SK-N-SH treated with all-trans-retinoic acid at 6 μM for 48 hours (cell line): ENCODE measurements at regions not wholly inside any gene's neighbourhood (a gene's known extent, or its start where the extent isn't known, plus 50 kb on each side); places are given as distances from the start of the nearest gene placed in this dataset.

Experiments used
- ATAC-seq: fragments of 200-7000 bp; cut with Tn5 transposase; 3 replicates; pipeline ENCODE4 v1.9.1; 2020; ENCODE audit warnings: mild to moderate bottlenecking, moderate library complexity
- ARNTL ChIP-seq: fragments of 450-650 bp; formaldehyde crosslinking; IDR thresholded peaks from 2 replicates; pipeline ENCODE4 v1.5.0; 2020; ENCODE audit warnings: low read depth, mild to moderate bottlenecking, moderate library complexity, borderline replicate concordance
- BACH2 ChIP-seq: fragments of 250-450 bp; sonication (Bioruptor Pico); IDR thresholded peaks from 2 replicates; pipeline ENCODE4 v1.9.0; 2021; ENCODE audit warnings: mild to moderate bottlenecking, borderline replicate concordance
- CSDC2 ChIP-seq: fragments of 250-450 bp; sonication (Bioruptor Pico); IDR thresholded peaks from 2 replicates; pipeline ENCODE4 v1.5.0; 2020; ENCODE audit warnings: mild to moderate bottlenecking, moderate library complexity
- ESRRG ChIP-seq: fragments of 250-450 bp; sonication (Bioruptor Pico); IDR thresholded peaks from 2 replicates; pipeline ENCODE4 v1.6.1; 2021; ENCODE audit warnings: mild to moderate bottlenecking
- GLIS3 ChIP-seq: fragments of 250-450 bp; sonication (Bioruptor Pico); IDR thresholded peaks from 2 replicates; pipeline ENCODE4 v1.5.0; 2020; ENCODE audit warnings: mild to moderate bottlenecking, moderate library complexity
- ISL1 ChIP-seq: fragments of 250-450 bp; sonication (Bioruptor Pico); IDR thresholded peaks from 2 replicates; pipeline ENCODE4 v2.1.2; 2022; ENCODE audit warnings: mild to moderate bottlenecking, moderate library complexity
- OSR1 ChIP-seq: fragments of 250-450 bp; sonication (Bioruptor Pico); IDR thresholded peaks from 2 replicates; pipeline ENCODE4 v1.8.0; 2022; ENCODE audit warnings: moderate library complexity, mild to moderate bottlenecking, inconsistent platforms
- PPARA ChIP-seq: fragments of 250-450 bp; sonication (Bioruptor Pico); IDR thresholded peaks from 2 replicates; pipeline ENCODE4 v1.5.0; 2020; ENCODE audit warnings: mild to moderate bottlenecking, borderline replicate concordance
- SNAI2 ChIP-seq: fragments of 250-450 bp; sonication (Bioruptor Pico); IDR thresholded peaks from 2 replicates; pipeline ENCODE4 v1.5.0; 2020; ENCODE audit warnings: mild to moderate bottlenecking, moderate library complexity
- TCF4 ChIP-seq: fragments of 250-450 bp; sonication (Bioruptor Pico); IDR thresholded peaks from 2 replicates; pipeline ENCODE4 v1.8.0; 2021; ENCODE audit warnings: mild to moderate bottlenecking, moderate library complexity, borderline replicate concordance
- TOX ChIP-seq: fragments of 250-450 bp; sonication (Bioruptor Pico); IDR thresholded peaks from 2 replicates; pipeline ENCODE4 v1.8.0; 2021; ENCODE audit warnings: mild to moderate bottlenecking, moderate library complexity, borderline replicate concordance
- ZC3H10 ChIP-seq: fragments of 250-450 bp; sonication (Bioruptor Pico); IDR thresholded peaks from 2 replicates; pipeline ENCODE4 v1.5.1; 2021; ENCODE audit warnings: mild to moderate bottlenecking, moderate library complexity
- ZFP3 ChIP-seq: fragments of 250-450 bp; sonication (Bioruptor Pico); IDR thresholded peaks from 2 replicates; pipeline ENCODE4 v1.5.0; 2020; ENCODE audit warnings: mild to moderate bottlenecking, moderate library complexity
- ZFP30 ChIP-seq: fragments of 450-650 bp; formaldehyde crosslinking; IDR thresholded peaks from 2 replicates; pipeline ENCODE4 v1.5.0; 2022; ENCODE audit warnings: mild to moderate bottlenecking, moderate library complexity
- ZNF565 ChIP-seq: fragments of 450-650 bp; formaldehyde crosslinking; conservative IDR thresholded peaks from 2 replicates; pipeline ENCODE4 v1.5.0; 2020; ENCODE audit warnings: low read depth, mild to moderate bottlenecking, moderate library complexity
- ZNF70 ChIP-seq: fragments of 450-650 bp; formaldehyde crosslinking; IDR thresholded peaks from 2 replicates; pipeline ENCODE4 v1.5.0; 2020; ENCODE audit warnings: mild to moderate bottlenecking, moderate library complexity
- ZNF8 ChIP-seq: fragments of 450-650 bp; formaldehyde crosslinking; IDR thresholded peaks from 2 replicates; pipeline ENCODE4 v1.5.0; 2020; ENCODE audit warnings: mild to moderate bottlenecking, moderate library complexity
- TF ChIP-seq, protein P1 (sequence below): fragments of 250-450 bp; sonication (Bioruptor Pico); IDR thresholded peaks from 2 replicates; pipeline ENCODE4 v1.5.1; 2021; ENCODE audit warnings: mild to moderate bottlenecking, moderate library complexity
- TF ChIP-seq, protein P2 (sequence below): fragments of 250-450 bp; sonication (Bioruptor Pico); IDR thresholded peaks from 2 replicates; pipeline ENCODE4 v1.5.0; 2020; ENCODE audit warnings: mild to moderate bottlenecking, moderate library complexity
- TF ChIP-seq, protein P3 (sequence below): fragments of 250-450 bp; sonication (Bioruptor Pico); IDR thresholded peaks from 2 replicates; pipeline ENCODE4 v1.8.0; 2020; ENCODE audit warnings: mild to moderate bottlenecking, moderate library complexity, borderline replicate concordance
- TF ChIP-seq, protein P4 (sequence below): fragments of 250-450 bp; sonication (Bioruptor Pico); IDR thresholded peaks from 2 replicates; pipeline ENCODE4 v1.5.1; 2020; ENCODE audit warnings: low read depth, mild to moderate bottlenecking, moderate library complexity
- TF ChIP-seq, protein P5 (sequence below): fragments of 250-450 bp; sonication (Bioruptor Pico); IDR thresholded peaks from 2 replicates; pipeline ENCODE4 v1.8.0; 2021; ENCODE audit warnings: low read depth, mild to moderate bottlenecking, moderate library complexity, borderline replicate concordance

DNA sequence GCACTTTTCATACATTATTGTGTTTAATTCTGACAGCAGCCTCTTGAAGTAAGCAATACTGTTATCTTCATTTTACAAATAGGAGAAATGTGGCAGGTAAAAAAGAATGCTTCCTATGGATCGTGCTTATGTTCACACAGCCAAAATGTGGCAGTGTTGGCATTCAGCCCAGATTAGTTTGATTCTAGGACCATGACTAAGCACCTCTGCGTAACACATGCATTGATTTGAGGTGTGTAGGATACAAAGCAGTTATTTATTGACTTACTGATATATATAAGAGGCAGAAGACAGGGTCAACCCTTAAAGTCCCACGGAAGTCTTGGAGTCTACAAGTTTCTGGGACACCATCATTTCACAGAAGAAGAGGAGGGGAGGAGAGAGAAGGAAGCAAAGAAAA is 1144.4 kb upstream of the GOT2 start:
- no peak for TF ChIP-seq TOX
- no peak for TF ChIP-seq ZNF565 (CRISPR knock-in tag)
- TF ChIP-seq CSDC2, result no peak
- TF ChIP-seq ZFP3, result no peak
- TF ChIP-seq SNAI2 (CRISPR knock-in tag), result no peak
- TF ChIP-seq GLIS3 (CRISPR knock-in tag), result no peak
- no peak for TF ChIP-seq PPARA
- TF ChIP-seq, protein P1, sequence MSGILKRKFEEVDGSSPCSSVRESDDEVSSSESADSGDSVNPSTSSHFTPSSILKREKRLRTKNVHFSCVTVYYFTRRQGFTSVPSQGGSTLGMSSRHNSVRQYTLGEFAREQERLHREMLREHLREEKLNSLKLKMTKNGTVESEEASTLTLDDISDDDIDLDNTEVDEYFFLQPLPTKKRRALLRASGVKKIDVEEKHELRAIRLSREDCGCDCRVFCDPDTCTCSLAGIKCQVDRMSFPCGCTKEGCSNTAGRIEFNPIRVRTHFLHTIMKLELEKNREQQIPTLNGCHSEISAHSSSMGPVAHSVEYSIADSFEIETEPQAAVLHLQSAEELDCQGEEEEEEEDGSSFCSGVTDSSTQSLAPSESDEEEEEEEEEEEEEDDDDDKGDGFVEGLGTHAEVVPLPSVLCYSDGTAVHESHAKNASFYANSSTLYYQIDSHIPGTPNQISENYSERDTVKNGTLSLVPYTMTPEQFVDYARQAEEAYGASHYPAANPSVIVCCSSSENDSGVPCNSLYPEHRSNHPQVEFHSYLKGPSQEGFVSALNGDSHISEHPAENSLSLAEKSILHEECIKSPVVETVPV (CRISPR knock-in tag), result no peak
- no peak for TF ChIP-seq TCF4
- TF ChIP-seq ZNF70 (CRISPR knock-in tag), result no peak
- TF ChIP-seq, protein P2, sequence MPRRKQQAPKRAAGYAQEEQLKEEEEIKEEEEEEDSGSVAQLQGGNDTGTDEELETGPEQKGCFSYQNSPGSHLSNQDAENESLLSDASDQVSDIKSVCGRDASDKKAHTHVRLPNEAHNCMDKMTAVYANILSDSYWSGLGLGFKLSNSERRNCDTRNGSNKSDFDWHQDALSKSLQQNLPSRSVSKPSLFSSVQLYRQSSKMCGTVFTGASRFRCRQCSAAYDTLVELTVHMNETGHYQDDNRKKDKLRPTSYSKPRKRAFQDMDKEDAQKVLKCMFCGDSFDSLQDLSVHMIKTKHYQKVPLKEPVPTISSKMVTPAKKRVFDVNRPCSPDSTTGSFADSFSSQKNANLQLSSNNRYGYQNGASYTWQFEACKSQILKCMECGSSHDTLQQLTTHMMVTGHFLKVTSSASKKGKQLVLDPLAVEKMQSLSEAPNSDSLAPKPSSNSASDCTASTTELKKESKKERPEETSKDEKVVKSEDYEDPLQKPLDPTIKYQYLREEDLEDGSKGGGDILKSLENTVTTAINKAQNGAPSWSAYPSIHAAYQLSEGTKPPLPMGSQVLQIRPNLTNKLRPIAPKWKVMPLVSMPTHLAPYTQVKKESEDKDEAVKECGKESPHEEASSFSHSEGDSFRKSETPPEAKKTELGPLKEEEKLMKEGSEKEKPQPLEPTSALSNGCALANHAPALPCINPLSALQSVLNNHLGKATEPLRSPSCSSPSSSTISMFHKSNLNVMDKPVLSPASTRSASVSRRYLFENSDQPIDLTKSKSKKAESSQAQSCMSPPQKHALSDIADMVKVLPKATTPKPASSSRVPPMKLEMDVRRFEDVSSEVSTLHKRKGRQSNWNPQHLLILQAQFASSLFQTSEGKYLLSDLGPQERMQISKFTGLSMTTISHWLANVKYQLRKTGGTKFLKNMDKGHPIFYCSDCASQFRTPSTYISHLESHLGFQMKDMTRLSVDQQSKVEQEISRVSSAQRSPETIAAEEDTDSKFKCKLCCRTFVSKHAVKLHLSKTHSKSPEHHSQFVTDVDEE, result no peak
- TF ChIP-seq ZNF8, result no peak
- no peak for TF ChIP-seq ESRRG (CRISPR knock-in tag)
- ATAC-seq, result no peak

DNA sequence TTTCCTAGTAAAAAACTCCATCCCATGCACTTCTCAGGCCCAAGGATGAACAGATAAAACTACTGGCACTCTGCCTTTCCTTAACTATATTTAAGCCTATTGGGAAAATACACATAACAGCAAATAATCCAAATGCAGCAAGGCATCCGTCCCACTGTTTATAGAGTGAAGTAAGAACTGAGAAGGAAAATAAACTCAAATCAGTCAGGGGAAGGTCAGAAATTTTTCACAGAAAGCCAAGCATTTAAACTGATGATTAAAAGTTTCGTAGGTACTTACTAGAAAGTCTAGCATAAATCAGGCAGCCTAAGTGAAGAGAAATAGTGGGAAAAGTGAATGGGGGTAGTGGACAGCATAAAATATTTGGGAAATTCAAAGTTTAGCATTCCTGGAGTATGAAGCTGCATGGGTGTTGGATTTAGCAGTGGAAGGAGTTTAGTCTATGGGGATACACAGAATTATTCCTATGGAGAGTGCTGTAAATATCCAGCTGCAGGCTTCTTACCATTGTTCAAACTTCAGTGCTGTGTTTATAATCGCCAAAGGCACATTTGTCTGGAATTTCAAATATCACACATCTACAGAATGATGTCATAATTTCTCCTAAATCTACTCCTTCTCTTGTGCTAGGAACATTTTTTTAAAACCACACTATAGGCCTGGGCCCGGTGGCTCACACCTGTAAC is 1131.0 kb upstream of the GOT2 start:
- TF ChIP-seq, protein P3, sequence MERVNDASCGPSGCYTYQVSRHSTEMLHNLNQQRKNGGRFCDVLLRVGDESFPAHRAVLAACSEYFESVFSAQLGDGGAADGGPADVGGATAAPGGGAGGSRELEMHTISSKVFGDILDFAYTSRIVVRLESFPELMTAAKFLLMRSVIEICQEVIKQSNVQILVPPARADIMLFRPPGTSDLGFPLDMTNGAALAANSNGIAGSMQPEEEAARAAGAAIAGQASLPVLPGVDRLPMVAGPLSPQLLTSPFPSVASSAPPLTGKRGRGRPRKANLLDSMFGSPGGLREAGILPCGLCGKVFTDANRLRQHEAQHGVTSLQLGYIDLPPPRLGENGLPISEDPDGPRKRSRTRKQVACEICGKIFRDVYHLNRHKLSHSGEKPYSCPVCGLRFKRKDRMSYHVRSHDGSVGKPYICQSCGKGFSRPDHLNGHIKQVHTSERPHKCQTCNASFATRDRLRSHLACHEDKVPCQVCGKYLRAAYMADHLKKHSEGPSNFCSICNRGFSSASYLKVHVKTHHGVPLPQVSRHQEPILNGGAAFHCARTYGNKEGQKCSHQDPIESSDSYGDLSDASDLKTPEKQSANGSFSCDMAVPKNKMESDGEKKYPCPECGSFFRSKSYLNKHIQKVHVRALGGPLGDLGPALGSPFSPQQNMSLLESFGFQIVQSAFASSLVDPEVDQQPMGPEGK (CRISPR knock-in tag), result no peak
- TF ChIP-seq ISL1 (CRISPR knock-in tag) (no peak), BACH2 (CRISPR knock-in tag) (no peak), ZNF565 (CRISPR knock-in tag) (no peak), ARNTL (no peak), ZNF8 (no peak), ZFP30 (CRISPR knock-in tag) (no peak), GLIS3 (CRISPR knock-in tag) (no peak), PPARA (no peak), ZC3H10 (CRISPR knock-in tag) (no peak), ZNF70 (CRISPR knock-in tag) (no peak), OSR1 (CRISPR knock-in tag) (no peak), TOX (no peak)
- TF ChIP-seq, protein P4, sequence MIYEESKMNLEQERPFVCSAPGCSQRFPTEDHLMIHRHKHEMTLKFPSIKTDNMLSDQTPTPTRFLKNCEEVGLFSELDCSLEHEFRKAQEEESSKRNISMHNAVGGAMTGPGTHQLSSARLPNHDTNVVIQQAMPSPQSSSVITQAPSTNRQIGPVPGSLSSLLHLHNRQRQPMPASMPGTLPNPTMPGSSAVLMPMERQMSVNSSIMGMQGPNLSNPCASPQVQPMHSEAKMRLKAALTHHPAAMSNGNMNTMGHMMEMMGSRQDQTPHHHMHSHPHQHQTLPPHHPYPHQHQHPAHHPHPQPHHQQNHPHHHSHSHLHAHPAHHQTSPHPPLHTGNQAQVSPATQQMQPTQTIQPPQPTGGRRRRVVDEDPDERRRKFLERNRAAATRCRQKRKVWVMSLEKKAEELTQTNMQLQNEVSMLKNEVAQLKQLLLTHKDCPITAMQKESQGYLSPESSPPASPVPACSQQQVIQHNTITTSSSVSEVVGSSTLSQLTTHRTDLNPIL (CRISPR knock-in tag), result no peak
- TF ChIP-seq, protein P5, sequence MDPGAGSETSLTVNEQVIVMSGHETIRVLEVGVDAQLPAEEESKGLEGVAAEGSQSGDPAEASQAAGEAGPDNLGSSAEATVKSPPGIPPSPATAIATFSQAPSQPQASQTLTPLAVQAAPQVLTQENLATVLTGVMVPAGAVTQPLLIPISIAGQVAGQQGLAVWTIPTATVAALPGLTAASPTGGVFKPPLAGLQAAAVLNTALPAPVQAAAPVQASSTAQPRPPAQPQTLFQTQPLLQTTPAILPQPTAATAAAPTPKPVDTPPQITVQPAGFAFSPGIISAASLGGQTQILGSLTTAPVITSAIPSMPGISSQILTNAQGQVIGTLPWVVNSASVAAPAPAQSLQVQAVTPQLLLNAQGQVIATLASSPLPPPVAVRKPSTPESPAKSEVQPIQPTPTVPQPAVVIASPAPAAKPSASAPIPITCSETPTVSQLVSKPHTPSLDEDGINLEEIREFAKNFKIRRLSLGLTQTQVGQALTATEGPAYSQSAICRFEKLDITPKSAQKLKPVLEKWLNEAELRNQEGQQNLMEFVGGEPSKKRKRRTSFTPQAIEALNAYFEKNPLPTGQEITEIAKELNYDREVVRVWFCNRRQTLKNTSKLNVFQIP, result no peak
- no peak for ATAC-seq

DNA sequence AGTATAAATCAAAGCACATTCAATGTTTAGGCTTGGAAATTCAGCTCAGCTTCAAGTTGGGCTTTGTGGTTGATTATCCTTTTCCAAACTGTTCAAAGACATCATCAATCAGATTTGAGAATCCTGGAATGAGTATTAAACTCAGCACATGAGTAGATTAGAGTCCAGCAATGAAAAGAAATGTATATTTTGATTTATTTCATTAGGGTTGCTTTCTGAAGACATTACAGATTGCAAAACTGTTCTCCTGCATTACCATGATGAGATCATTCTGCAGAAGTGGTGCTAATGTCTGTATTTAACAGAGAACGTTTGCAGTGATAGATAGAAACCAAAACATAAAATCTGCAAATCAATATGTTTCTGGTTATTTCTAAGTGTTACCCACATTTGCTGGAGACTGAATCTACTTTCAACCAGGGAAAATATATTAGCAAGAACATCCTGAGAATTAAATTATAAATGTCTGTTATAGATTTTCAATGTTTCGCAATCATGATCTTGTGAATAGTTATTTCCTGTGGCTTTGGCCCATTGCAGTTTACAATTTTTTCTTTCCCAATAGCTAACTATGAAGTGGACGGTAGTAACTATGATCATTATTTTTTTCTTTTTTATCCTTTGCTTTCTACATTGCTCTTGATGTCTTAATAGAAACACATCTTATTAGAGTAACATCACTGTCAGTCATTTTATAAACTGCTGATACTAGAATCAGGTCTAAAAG is 1125.7 kb upstream of the GOT2 start:
- no peak for TF ChIP-seq TOX
- TF ChIP-seq, protein P4 (CRISPR knock-in tag), result no peak
- no peak for ATAC-seq
